ENCODE measurements at regions not wholly inside any gene's neighbourhood (a gene's known extent, or its start where the extent isn't known, plus 50 kb on each side); places are given as distances from the start of the nearest gene placed in this dataset.

DNA sequence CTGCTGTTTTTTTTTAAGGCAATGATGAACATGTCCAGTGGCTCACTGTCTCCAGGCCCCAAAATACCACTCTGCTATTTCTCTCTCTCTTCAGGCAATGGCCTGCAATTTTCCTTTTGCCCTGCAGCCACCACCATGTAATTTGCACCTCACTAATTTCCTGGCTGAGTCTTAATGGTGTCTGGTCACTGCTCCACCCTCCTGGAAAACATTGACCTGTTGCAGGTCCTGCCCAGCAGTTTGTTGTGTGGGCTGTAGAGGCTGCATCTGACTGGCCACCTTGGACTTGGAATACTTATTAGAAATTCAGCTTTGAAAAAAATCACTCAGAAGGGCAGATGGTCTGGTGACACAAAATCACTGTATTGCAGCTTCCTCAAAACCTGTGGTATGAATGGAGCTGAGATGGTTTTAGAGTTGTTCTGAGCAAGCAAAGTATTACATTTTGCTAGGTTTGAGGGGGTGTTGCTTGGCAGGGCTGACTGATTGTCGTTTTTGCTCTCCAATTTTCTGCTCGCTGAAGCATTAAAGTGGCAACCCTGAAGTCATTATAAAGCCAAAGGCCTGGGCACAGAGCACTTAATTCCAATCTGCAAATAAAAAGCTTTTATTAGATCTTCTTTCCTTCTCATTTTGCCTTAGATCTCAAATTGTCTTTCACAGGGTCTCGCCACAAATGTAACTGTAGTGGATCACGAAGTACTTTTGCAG, 134.8 kb downstream of the TMEM174 start (continued):
- TF ChIP-seq, protein P1, sequence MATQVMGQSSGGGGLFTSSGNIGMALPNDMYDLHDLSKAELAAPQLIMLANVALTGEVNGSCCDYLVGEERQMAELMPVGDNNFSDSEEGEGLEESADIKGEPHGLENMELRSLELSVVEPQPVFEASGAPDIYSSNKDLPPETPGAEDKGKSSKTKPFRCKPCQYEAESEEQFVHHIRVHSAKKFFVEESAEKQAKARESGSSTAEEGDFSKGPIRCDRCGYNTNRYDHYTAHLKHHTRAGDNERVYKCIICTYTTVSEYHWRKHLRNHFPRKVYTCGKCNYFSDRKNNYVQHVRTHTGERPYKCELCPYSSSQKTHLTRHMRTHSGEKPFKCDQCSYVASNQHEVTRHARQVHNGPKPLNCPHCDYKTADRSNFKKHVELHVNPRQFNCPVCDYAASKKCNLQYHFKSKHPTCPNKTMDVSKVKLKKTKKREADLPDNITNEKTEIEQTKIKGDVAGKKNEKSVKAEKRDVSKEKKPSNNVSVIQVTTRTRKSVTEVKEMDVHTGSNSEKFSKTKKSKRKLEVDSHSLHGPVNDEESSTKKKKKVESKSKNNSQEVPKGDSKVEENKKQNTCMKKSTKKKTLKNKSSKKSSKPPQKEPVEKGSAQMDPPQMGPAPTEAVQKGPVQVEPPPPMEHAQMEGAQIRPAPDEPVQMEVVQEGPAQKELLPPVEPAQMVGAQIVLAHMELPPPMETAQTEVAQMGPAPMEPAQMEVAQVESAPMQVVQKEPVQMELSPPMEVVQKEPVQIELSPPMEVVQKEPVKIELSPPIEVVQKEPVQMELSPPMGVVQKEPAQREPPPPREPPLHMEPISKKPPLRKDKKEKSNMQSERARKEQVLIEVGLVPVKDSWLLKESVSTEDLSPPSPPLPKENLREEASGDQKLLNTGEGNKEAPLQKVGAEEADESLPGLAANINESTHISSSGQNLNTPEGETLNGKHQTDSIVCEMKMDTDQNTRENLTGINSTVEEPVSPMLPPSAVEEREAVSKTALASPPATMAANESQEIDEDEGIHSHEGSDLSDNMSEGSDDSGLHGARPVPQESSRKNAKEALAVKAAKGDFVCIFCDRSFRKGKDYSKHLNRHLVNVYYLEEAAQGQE (IDR thresholded peaks at IDR 0.05; ENCODE audit: unreplicated experiment), result no peak
- TF ChIP-seq EZH2phosphoT487 (IDR thresholded peaks at IDR 0.05; ENCODE audit: unreplicated experiment), result no peak
- TF ChIP-seq EZH2 (IDR thresholded peaks at IDR 0.05; ENCODE audit: low read depth, unreplicated experiment), result no peak
- no peak for TF ChIP-seq POLR2AphosphoS5 (IDR thresholded peaks at IDR 0.05; ENCODE audit: low read depth)
- no peak for TF ChIP-seq ZNF331 (CRISPR knock-in tag; IDR thresholded peaks at IDR 0.05; ENCODE audit: low read depth)
- TF ChIP-seq NANOG (IDR thresholded peaks at IDR 0.05; ENCODE audit: borderline replicate concordance), result no peak
- TF ChIP-seq, protein P2, sequence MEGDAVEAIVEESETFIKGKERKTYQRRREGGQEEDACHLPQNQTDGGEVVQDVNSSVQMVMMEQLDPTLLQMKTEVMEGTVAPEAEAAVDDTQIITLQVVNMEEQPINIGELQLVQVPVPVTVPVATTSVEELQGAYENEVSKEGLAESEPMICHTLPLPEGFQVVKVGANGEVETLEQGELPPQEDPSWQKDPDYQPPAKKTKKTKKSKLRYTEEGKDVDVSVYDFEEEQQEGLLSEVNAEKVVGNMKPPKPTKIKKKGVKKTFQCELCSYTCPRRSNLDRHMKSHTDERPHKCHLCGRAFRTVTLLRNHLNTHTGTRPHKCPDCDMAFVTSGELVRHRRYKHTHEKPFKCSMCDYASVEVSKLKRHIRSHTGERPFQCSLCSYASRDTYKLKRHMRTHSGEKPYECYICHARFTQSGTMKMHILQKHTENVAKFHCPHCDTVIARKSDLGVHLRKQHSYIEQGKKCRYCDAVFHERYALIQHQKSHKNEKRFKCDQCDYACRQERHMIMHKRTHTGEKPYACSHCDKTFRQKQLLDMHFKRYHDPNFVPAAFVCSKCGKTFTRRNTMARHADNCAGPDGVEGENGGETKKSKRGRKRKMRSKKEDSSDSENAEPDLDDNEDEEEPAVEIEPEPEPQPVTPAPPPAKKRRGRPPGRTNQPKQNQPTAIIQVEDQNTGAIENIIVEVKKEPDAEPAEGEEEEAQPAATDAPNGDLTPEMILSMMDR (conservative IDR thresholded peaks at IDR 0.05; ENCODE audit: low read depth in 2 of 2), result no peak
- TF ChIP-seq CREB1 (CRISPR knock-in tag; IDR thresholded peaks at IDR 0.05; ENCODE audit: low read depth), result no peak
- TF ChIP-seq, protein P3, sequence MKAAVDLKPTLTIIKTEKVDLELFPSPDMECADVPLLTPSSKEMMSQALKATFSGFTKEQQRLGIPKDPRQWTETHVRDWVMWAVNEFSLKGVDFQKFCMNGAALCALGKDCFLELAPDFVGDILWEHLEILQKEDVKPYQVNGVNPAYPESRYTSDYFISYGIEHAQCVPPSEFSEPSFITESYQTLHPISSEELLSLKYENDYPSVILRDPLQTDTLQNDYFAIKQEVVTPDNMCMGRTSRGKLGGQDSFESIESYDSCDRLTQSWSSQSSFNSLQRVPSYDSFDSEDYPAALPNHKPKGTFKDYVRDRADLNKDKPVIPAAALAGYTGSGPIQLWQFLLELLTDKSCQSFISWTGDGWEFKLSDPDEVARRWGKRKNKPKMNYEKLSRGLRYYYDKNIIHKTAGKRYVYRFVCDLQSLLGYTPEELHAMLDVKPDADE (IDR thresholded peaks at IDR 0.05), result no peak
- TF ChIP-seq STAT1 (IDR thresholded peaks at IDR 0.05; ENCODE audit: unreplicated experiment), result no peak
- TF ChIP-seq JUNB (IDR thresholded peaks at IDR 0.05; ENCODE audit: unreplicated experiment), result no peak
- TF ChIP-seq ZNF114 (CRISPR knock-in tag; IDR thresholded peaks at IDR 0.05), result no peak

DNA sequence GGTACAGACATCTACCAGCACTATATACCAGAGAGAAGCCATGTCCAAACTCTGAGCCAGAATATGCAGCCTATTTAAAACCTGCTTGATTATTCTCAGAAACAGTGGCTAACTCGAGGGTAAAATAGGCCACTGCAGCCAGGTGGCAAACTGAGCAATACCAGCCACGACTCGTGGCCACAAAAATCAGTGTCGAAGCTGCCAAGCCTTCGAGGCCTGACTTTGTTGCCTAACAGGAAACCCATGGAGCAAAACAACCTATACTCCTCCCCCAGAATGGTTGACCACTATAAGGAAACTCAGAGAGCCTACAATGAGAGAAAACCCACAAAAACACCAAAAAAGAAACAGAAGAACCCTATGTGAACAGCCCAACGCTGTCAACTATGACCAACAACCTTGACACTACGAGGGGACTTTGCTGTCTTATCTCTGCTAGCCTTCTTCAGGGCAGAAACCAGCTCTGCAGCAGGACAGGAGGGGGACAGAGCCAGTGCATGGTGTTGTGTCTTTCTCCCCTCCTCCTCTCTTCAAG, 133.8 kb downstream of the TMEM174 start:
- H3K27me3 ChIP-seq (ENCODE audit: insufficient read depth), result peaks cover 100% of the 10 kb centered on the region
- ATAC-seq (no peak), DNase-seq (ENCODE audit: low spot score) (no peak)
- H3K4me2 ChIP-seq, result no peak overlapping the region
- Mint-ChIP-seq H3K27me3 (ENCODE audit: insufficient read depth, low read depth, poor library complexity) (peaks cover 77% of the 10 kb centered on the region), H3K4me3 (no peak overlapping the region), H3K4me1 (peaks cover 22% of the 10 kb centered on the region), H3K27ac (no peak overlapping the region), H3K9me3 (no peaks in the 10 kb centered on the region), H3K36me3 (ENCODE audit: low read depth) (no peaks in the 10 kb centered on the region)
- 0 out of 2 replicates have a peak, but pooled peaks cover 5% of the 10 kb centered on the region for H3K9me2 ChIP-seq (ENCODE audit: insufficient read depth)
- H3K4me3 ChIP-seq, result no peak overlapping the region
- no peak overlapping the region for H2AFZ ChIP-seq
- no peaks in the 10 kb centered on the region for H3K36me3 ChIP-seq (ENCODE audit: insufficient read depth)
- no peak overlapping the region for H3K27ac ChIP-seq (ENCODE audit: low read depth)
- H4K20me1 ChIP-seq (replicated peaks; ENCODE audit: insufficient read depth), result peaks cover 6% of the 10 kb centered on the region
- H3K79me2 ChIP-seq (replicated peaks; ENCODE audit: insufficient read depth), result no peaks in the 10 kb centered on the region
- 0 out of 2 replicates have a peak, but pooled peaks cover 5% of the 10 kb centered on the region for H3F3A ChIP-seq (replicated peaks; ENCODE audit: low read depth)
- H3K4me1 ChIP-seq (ENCODE audit: insufficient read depth), result peaks cover 38% of the 10 kb centered on the region
- TF ChIP-seq, protein P3 (IDR thresholded peaks at IDR 0.05), result no peak
- TF ChIP-seq EZH2phosphoT487 (IDR thresholded peaks at IDR 0.05; ENCODE audit: unreplicated experiment) (no peak), CREB1 (CRISPR knock-in tag; IDR thresholded peaks at IDR 0.05; ENCODE audit: low read depth) (no peak), NANOG (IDR thresholded peaks at IDR 0.05; ENCODE audit: borderline replicate concordance) (no peak), ZNF331 (CRISPR knock-in tag; IDR thresholded peaks at IDR 0.05; ENCODE audit: low read depth) (no peak)
- TF ChIP-seq, protein P2 (conservative IDR thresholded peaks at IDR 0.05; ENCODE audit: low read depth in 2 of 2), result no peak
- TF ChIP-seq, protein P1 (IDR thresholded peaks at IDR 0.05; ENCODE audit: unreplicated experiment), result no peak
